ENCODE measurements at regions not wholly inside any gene's neighbourhood (a gene's known extent, or its start where the extent isn't known, plus 50 kb on each side); places are given as distances from the start of the nearest gene placed in this dataset.

DNA sequence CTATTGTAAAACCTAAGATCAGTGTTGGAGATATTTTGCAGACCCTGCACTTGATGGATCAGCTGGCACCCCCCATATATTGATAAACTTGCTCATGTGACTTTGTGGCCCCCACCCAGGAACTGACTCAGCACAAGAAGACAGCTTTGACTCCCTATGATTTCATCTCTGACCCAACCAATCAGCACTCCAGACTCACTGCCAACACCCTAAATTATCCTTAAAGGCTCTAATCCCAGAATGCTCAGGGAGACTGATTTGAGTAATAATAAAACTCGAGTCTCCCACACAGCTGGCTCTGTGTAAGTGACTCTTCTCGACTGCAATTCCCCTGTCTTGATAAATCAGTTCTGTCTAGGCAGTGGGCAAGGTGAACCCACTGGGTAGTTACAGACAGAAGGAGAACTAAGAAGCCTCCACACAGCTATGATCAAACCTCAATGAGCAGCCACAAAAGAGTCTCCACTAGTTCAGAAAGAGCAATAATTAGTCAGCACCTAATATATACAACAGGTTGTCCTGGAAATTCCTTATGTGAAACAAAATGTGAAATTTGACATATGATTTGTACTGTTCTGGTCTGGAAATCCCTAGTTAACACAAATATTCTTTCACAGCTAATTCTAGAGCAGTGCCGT, 52.2 kb downstream of the ACTL7B start:
- Histone ChIP-seq H3K27ac (no peak overlapping the region), H3K4me1 (no peaks in the 10 kb centered on the region), H3K36me3 (no peaks in the 10 kb centered on the region), H3K4me3 (no peak overlapping the region), H3K9me3 (no peaks in the 10 kb centered on the region), H3K27me3 (no peaks in the 10 kb centered on the region)
- DNase-seq (ENCODE audit: extremely low spot score in 2 of 2): no peak
- intact Hi-C loops (cut with DNase I): no loop called here
- TF ChIP-seq POLR2AphosphoS5 (IDR thresholded peaks at IDR 0.05; ENCODE audit: insufficient read depth in 1 of 2, low read depth in 1 of 2) (no peak), POLR2A (IDR thresholded peaks at IDR 0.05) (no peak)
- TF ChIP-seq, protein P1, sequence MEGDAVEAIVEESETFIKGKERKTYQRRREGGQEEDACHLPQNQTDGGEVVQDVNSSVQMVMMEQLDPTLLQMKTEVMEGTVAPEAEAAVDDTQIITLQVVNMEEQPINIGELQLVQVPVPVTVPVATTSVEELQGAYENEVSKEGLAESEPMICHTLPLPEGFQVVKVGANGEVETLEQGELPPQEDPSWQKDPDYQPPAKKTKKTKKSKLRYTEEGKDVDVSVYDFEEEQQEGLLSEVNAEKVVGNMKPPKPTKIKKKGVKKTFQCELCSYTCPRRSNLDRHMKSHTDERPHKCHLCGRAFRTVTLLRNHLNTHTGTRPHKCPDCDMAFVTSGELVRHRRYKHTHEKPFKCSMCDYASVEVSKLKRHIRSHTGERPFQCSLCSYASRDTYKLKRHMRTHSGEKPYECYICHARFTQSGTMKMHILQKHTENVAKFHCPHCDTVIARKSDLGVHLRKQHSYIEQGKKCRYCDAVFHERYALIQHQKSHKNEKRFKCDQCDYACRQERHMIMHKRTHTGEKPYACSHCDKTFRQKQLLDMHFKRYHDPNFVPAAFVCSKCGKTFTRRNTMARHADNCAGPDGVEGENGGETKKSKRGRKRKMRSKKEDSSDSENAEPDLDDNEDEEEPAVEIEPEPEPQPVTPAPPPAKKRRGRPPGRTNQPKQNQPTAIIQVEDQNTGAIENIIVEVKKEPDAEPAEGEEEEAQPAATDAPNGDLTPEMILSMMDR (IDR thresholded peaks at IDR 0.05): no peak

DNA sequence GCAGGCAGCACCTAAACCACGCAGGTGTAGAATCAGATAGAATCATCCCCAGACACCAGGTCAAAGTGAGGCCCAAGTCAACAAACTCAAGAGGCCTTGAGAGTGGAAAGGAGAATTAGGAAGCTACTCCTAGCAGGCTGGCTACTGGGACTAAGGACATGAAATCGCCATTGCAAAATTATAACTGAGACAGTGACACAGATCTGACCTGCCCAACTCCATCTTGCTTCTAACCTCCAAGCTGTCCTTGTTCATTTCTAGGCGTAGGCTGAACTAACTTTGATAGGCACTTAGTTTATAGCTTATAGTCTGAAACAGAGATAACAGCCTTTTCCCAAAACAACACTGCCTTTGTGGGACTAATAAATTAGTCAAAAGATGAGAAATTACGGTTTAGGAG, 52.8 kb downstream of the ACTL7B start:
- Histone ChIP-seq H3K4me3 (no peak overlapping the region), H3K36me3 (no peaks in the 10 kb centered on the region), H3K27me3 (no peaks in the 10 kb centered on the region), H3K4me1 (no peaks in the 10 kb centered on the region), H3K27ac (no peak overlapping the region), H3K9me3 (no peaks in the 10 kb centered on the region)
- TF ChIP-seq, protein P1 (IDR thresholded peaks at IDR 0.05): no peak
- TF ChIP-seq POLR2AphosphoS5 (IDR thresholded peaks at IDR 0.05; ENCODE audit: insufficient read depth in 1 of 2, low read depth in 1 of 2): no peak
- no peak for DNase-seq (ENCODE audit: extremely low spot score in 2 of 2)
- intact Hi-C loops (cut with DNase I): no loop called here

DNA sequence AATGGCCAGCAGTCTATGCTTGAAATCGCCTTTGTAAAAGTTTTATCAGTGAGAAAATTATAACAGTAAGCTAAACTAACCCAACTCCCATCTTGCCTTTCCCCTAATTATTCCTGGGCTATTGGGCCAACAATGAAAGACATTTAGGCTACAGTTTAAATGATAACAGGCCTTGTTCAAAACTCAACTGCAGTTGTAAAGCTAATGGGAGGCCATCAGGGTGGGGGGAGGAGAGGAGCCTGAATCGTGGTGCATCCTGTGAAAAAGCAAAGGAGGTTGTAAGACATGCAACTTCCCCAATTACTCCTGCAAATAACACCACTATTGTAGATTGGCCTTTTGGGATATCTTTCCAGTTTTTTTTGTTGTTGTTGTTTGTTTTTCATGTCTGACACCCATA, 53.8 kb downstream of the ACTL7B start:
- DNase-seq (ENCODE audit: extremely low spot score in 2 of 2): no peak
- H3K4me3 ChIP-seq: no peak overlapping the region
- H3K27me3 ChIP-seq: no peaks in the 10 kb centered on the region
- H3K27ac ChIP-seq: no peak overlapping the region
- no peaks in the 10 kb centered on the region for H3K4me1 ChIP-seq
- intact Hi-C loops (cut with DNase I): no loop called here
- H3K36me3 ChIP-seq: no peaks in the 10 kb centered on the region
- TF ChIP-seq, protein P1 (IDR thresholded peaks at IDR 0.05): no peak
- TF ChIP-seq POLR2A (IDR thresholded peaks at IDR 0.05) (no peak), POLR2AphosphoS5 (IDR thresholded peaks at IDR 0.05; ENCODE audit: insufficient read depth in 1 of 2, low read depth in 1 of 2) (no peak)
- no peaks in the 10 kb centered on the region for H3K9me3 ChIP-seq

DNA sequence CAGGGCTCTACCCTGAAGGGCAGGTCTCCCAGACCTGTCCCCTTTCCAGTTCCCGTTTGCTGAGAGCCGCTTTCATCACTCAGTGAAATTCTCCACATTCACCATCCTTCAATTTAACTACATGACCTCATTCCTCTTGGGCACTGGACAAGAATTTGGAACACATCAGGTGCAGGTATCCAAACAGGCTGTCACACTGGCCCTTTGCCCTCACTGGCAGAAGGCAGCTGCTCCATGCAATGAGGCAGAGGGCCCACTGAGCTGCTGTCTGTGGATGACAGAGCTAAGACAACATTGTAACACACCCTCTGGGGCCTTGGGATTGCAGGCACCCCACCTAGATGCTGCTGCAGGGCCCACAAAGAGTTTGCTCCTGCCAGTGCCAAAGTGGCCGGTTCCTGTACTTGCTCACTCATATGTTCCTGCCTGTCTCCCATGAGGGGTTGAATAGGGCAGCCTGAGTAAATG, 55.1 kb downstream of the ACTL7B start:
- Histone ChIP-seq H3K27ac (no peak overlapping the region), H3K36me3 (no peaks in the 10 kb centered on the region), H3K27me3 (no peaks in the 10 kb centered on the region), H3K9me3 (no peaks in the 10 kb centered on the region), H3K4me3 (no peak overlapping the region), H3K4me1 (no peaks in the 10 kb centered on the region)
- TF ChIP-seq, protein P1 (IDR thresholded peaks at IDR 0.05): no peak
- TF ChIP-seq POLR2A (IDR thresholded peaks at IDR 0.05): no peak
- no peak for TF ChIP-seq POLR2AphosphoS5 (IDR thresholded peaks at IDR 0.05; ENCODE audit: insufficient read depth in 1 of 2, low read depth in 1 of 2)
- intact Hi-C loops (cut with DNase I): no loop called here
- DNase-seq (ENCODE audit: extremely low spot score in 2 of 2): no peak

DNA sequence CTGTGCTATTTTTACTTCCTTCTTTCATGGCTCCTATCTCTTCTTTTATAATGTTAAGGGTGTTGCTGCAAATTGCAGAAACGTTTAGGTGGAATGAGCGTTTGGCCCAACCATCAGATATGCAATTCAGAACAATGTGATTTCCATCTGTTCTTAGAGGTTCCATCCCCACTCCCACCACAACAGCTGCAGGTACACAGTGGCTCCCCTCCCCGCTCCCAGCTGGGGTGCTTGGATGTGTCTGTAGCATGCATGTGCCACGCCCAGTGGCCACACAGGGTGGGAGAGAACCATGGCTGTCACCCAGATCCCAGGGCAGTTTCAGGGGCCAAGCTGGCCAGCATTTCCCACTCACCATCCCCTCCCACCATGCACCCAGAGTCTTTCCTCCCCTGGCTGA, 62.2 kb downstream of the ACTL7B start:
- no peaks in the 10 kb centered on the region for H3K4me1 ChIP-seq
- intact Hi-C loops (cut with DNase I): no loop called here
- no peak overlapping the region for H3K27ac ChIP-seq

More for the DNA sequence above, 62.2 kb downstream of the ACTL7B start:
- Histone ChIP-seq H3K27me3 (no peaks in the 10 kb centered on the region), H3K4me3 (no peak overlapping the region), H3K9me3 (no peaks in the 10 kb centered on the region), H3K36me3 (no peaks in the 10 kb centered on the region)
- no peak for DNase-seq (ENCODE audit: extremely low spot score in 2 of 2)
- TF ChIP-seq, protein P1 (IDR thresholded peaks at IDR 0.05): no peak
- TF ChIP-seq POLR2A (IDR thresholded peaks at IDR 0.05) (no peak), POLR2AphosphoS5 (IDR thresholded peaks at IDR 0.05; ENCODE audit: insufficient read depth in 1 of 2, low read depth in 1 of 2) (no peak)

All from vagina (tissue), 2 donors.